Nephron (organoid): ENCODE measurements at regions not wholly inside any gene's neighbourhood (a gene's known extent, or its start where the extent isn't known, plus 50 kb on each side); places are given as distances from the start of the nearest gene placed in this dataset.
"Not testable (repeated sequence)": the region's sequence is repeated elsewhere in the genome, so short reads cannot be mapped to it uniquely, and the experiment has no call there.

Source experiments
- H3K27ac Mint-ChIP-seq, 3 experiments: 2 replicates each; pipeline ENCODE4 v1.8.0; 2020; ENCODE audit warnings: mixed read lengths in 3 of 3, mild to moderate bottlenecking in 2 of 3, moderate library complexity in 1 of 3
- H3K27me3 Mint-ChIP-seq: 2 replicates; pipeline ENCODE4 v1.8.0; 2021; ENCODE audit warnings: low read depth, mild to moderate bottlenecking, moderate library complexity, mixed read lengths
- H3K36me3 Mint-ChIP-seq: 2 replicates; pipeline ENCODE4 v1.8.0; 2020; ENCODE audit warnings: low read depth, mixed read lengths
- H3K4me1 Mint-ChIP-seq: 2 replicates; pipeline ENCODE4 v1.8.0; 2020; ENCODE audit warnings: mixed read lengths
- H3K4me3 Mint-ChIP-seq, 3 experiments: 2 replicates each; pipeline ENCODE4 v1.8.0; 2020; ENCODE audit warnings: mild to moderate bottlenecking in 3 of 3, mixed read lengths in 3 of 3, moderate library complexity in 2 of 3
- H3K9me3 Mint-ChIP-seq: 2 replicates; pipeline ENCODE4 v1.8.0; 2020; ENCODE audit warnings: mixed read lengths
- CTCF ChIP-seq, 3 experiments: fragments of 200-600 bp; sonication (generic); IDR thresholded peaks; one replicate each; pipeline ENCODE4 v1.5.0; 2021; ENCODE audit warnings: antibody characterized with exemption in 3 of 3; ENCODE audit not compliant: unreplicated experiment in 3 of 3

- H3K4me1 Mint-ChIP-seq, result no peaks in the 10 kb centered on the region
- no peaks in the 10 kb centered on the region for H3K36me3 Mint-ChIP-seq
- H3K9me3 Mint-ChIP-seq, result no peaks in the 10 kb centered on the region
- H3K27me3 Mint-ChIP-seq, result no peaks in the 10 kb centered on the region
- H3K27ac Mint-ChIP-seq, result no peak overlapping the region
- H3K4me3 Mint-ChIP-seq, result no peak overlapping the region
- TF ChIP-seq CTCF (IDR thresholded peaks at IDR 0.05; ENCODE audit: unreplicated experiment in 3 of 3), result peak in 2 of 3 experiments; percentile 16 to 27
These were observed 75.5 kb upstream of the DCD start for GRCh38 chr12:54723379-54724256.

- Mint-ChIP-seq H3K36me3 (no peaks in the 10 kb centered on the region), H3K4me3 (no peak overlapping the region), H3K27me3 (no peaks in the 10 kb centered on the region), H3K27ac (no peak overlapping the region), H3K4me1 (no peaks in the 10 kb centered on the region), H3K9me3 (no peaks in the 10 kb centered on the region)
- TF ChIP-seq CTCF (IDR thresholded peaks at IDR 0.05; ENCODE audit: unreplicated experiment in 3 of 3), result no peak
These were observed 73.1 kb upstream of the DCD start for GRCh38 chr12:54721312-54721711.

GRCh38 chr12:54719691-54720090 lies 71.5 kb upstream of the DCD start:
- TF ChIP-seq CTCF (IDR thresholded peaks at IDR 0.05; ENCODE audit: unreplicated experiment in 3 of 3), result no peak
- no peak overlapping the region for H3K27ac Mint-ChIP-seq

GRCh38 chr12:54716261-54716660 lies 68.1 kb upstream of the DCD start:
- no peak overlapping the region for H3K27ac Mint-ChIP-seq
- no peaks in the 10 kb centered on the region for H3K36me3 Mint-ChIP-seq
- TF ChIP-seq CTCF (IDR thresholded peaks at IDR 0.05; ENCODE audit: unreplicated experiment in 3 of 3), result no peak
- H3K4me3 Mint-ChIP-seq, result no peak overlapping the region
- no peaks in the 10 kb centered on the region for H3K4me1 Mint-ChIP-seq
- H3K9me3 Mint-ChIP-seq, result no peaks in the 10 kb centered on the region
- H3K27me3 Mint-ChIP-seq, result peaks cover 10% of the 10 kb centered on the region

More at GRCh38 chr12:54719691-54720090, 71.5 kb upstream of the DCD start:
- H3K36me3 Mint-ChIP-seq, result no peaks in the 10 kb centered on the region
- peaks cover 3% of the 10 kb centered on the region for H3K27me3 Mint-ChIP-seq
- no peak overlapping the region for H3K4me3 Mint-ChIP-seq
- no peaks in the 10 kb centered on the region for H3K4me1 Mint-ChIP-seq
- no peaks in the 10 kb centered on the region for H3K9me3 Mint-ChIP-seq

GRCh38 chr12:54713876-54714275 lies 65.7 kb upstream of the DCD start:
- not testable (repeated sequence) for H3K27ac Mint-ChIP-seq, H3K36me3 Mint-ChIP-seq, H3K4me3 Mint-ChIP-seq, H3K4me1 Mint-ChIP-seq, H3K9me3 Mint-ChIP-seq
- H3K27me3 Mint-ChIP-seq, result peaks cover 17% of the 10 kb centered on the region

GRCh38 chr12:54711669-54712068 lies 63.5 kb upstream of the DCD start:
- TF ChIP-seq CTCF (IDR thresholded peaks at IDR 0.05; ENCODE audit: unreplicated experiment in 3 of 3), result no peak
- H3K4me3 Mint-ChIP-seq, result no peak overlapping the region
- peaks cover 17% of the 10 kb centered on the region for H3K27me3 Mint-ChIP-seq
- no peak overlapping the region for H3K27ac Mint-ChIP-seq
- H3K9me3 Mint-ChIP-seq, result no peaks in the 10 kb centered on the region
- no peaks in the 10 kb centered on the region for H3K4me1 Mint-ChIP-seq
- no peaks in the 10 kb centered on the region for H3K36me3 Mint-ChIP-seq
